ENCODE measurements at regions not wholly inside any gene's neighbourhood (a gene's known extent, or its start where the extent isn't known, plus 50 kb on each side); places are given as distances from the start of the nearest gene placed in this dataset.
A peak's percentile ranks its signal among the peaks of the same experiment; 100 is the strongest.

GRCh38 chr2:146271131-146271831 is 1573.5 kb upstream of the ACVR2A start:
- DNase-seq (no peak), FAIRE-seq (peak; percentile 38)
- intact Hi-C loops (cut with DNase I): no loop called here
- H3K36me3 ChIP-seq (ENCODE audit: control insufficient read depth in 2 of 3, insufficient read depth in 3 of 3, low read length in 3 of 3): no peaks in the 10 kb centered on the region
- no peak overlapping the region for H3K4me3 ChIP-seq (ENCODE audit: low read length in 3 of 3)
- no peak for TF ChIP-seq CTCF (IDR thresholded peaks at IDR 0.05; ENCODE audit: borderline replicate concordance, extremely low read depth, insufficient read depth)
- H3K27me3 ChIP-seq (ENCODE audit: control insufficient read depth, insufficient read depth, low read length): no peaks in the 10 kb centered on the region
- H3K27ac ChIP-seq (ENCODE audit: low read depth in 2 of 2, low read length in 2 of 2): no peak overlapping the region
- H3K9ac ChIP-seq (ENCODE audit: low read length in 3 of 3): no peak overlapping the region
- no peaks in the 10 kb centered on the region for H3K9me3 ChIP-seq (ENCODE audit: control insufficient read depth in 2 of 3, insufficient read depth in 1 of 3, low read length in 3 of 3)
- H3K4me1 ChIP-seq (ENCODE audit: control insufficient read depth in 2 of 3, insufficient read depth in 2 of 3, low read depth in 1 of 3, low read length in 3 of 3): no peaks in the 10 kb centered on the region

- Histone ChIP-seq H3K9ac (ENCODE audit: low read length in 3 of 3) (no peak overlapping the region), H3K27ac (ENCODE audit: low read depth in 2 of 2, low read length in 2 of 2) (no peak overlapping the region), H3K36me3 (ENCODE audit: control insufficient read depth in 2 of 3, insufficient read depth in 3 of 3, low read length in 3 of 3) (no peaks in the 10 kb centered on the region), H3K9me3 (ENCODE audit: control insufficient read depth in 2 of 3, insufficient read depth in 1 of 3, low read length in 3 of 3) (no peaks in the 10 kb centered on the region), H3K4me1 (ENCODE audit: control insufficient read depth in 2 of 3, insufficient read depth in 2 of 3, low read depth in 1 of 3, low read length in 3 of 3) (no peaks in the 10 kb centered on the region), H3K4me3 (ENCODE audit: low read length in 3 of 3) (no peak overlapping the region), H3K27me3 (ENCODE audit: control insufficient read depth, insufficient read depth, low read length) (no peaks in the 10 kb centered on the region)
- intact Hi-C loops (cut with DNase I): no loop called here
- TF ChIP-seq CTCF (IDR thresholded peaks at IDR 0.05; ENCODE audit: borderline replicate concordance, extremely low read depth, insufficient read depth): no peak
- no peak for FAIRE-seq
- no peak for DNase-seq
Measured at GRCh38 chr2:146270618-146271017, 1574.2 kb upstream of the ACVR2A start.

GRCh38 chr2:146267093-146267492 is 1577.7 kb upstream of the ACVR2A start:
- no peaks in the 10 kb centered on the region for H3K4me1 ChIP-seq (ENCODE audit: control insufficient read depth in 2 of 3, insufficient read depth in 2 of 3, low read depth in 1 of 3, low read length in 3 of 3)
- no peak overlapping the region for H3K4me3 ChIP-seq (ENCODE audit: low read length in 3 of 3)
- no peak overlapping the region for H3K9ac ChIP-seq (ENCODE audit: low read length in 3 of 3)
- H3K9me3 ChIP-seq (ENCODE audit: control insufficient read depth in 2 of 3, insufficient read depth in 1 of 3, low read length in 3 of 3): no peaks in the 10 kb centered on the region
- H3K36me3 ChIP-seq (ENCODE audit: control insufficient read depth in 2 of 3, insufficient read depth in 3 of 3, low read length in 3 of 3): no peaks in the 10 kb centered on the region
- no peaks in the 10 kb centered on the region for H3K27me3 ChIP-seq (ENCODE audit: control insufficient read depth, insufficient read depth, low read length)
- no peak for TF ChIP-seq CTCF (IDR thresholded peaks at IDR 0.05; ENCODE audit: borderline replicate concordance, extremely low read depth, insufficient read depth)
- DNase-seq: no peak
- intact Hi-C loops (cut with DNase I): no loop called here
- H3K27ac ChIP-seq (ENCODE audit: low read depth in 2 of 2, low read length in 2 of 2): no peak overlapping the region
- no peak for FAIRE-seq

GRCh38 chr2:146265656-146266055 is 1579.2 kb upstream of the ACVR2A start:
- H3K4me1 ChIP-seq (ENCODE audit: control insufficient read depth in 2 of 3, insufficient read depth in 2 of 3, low read depth in 1 of 3, low read length in 3 of 3): no peaks in the 10 kb centered on the region
- FAIRE-seq (no peak), DNase-seq (peak in 2 of 5 donors; percentile 19 to 22)
- H3K27ac ChIP-seq (ENCODE audit: low read depth in 2 of 2, low read length in 2 of 2): no peak overlapping the region
- no peaks in the 10 kb centered on the region for H3K27me3 ChIP-seq (ENCODE audit: control insufficient read depth, insufficient read depth, low read length)
- no peak for TF ChIP-seq CTCF (IDR thresholded peaks at IDR 0.05; ENCODE audit: borderline replicate concordance, extremely low read depth, insufficient read depth)
- H3K36me3 ChIP-seq (ENCODE audit: control insufficient read depth in 2 of 3, insufficient read depth in 3 of 3, low read length in 3 of 3): no peaks in the 10 kb centered on the region
- no peak overlapping the region for H3K4me3 ChIP-seq (ENCODE audit: low read length in 3 of 3)
- no peaks in the 10 kb centered on the region for H3K9me3 ChIP-seq (ENCODE audit: control insufficient read depth in 2 of 3, insufficient read depth in 1 of 3, low read length in 3 of 3)
- intact Hi-C loops (cut with DNase I): no loop called here
- H3K9ac ChIP-seq (ENCODE audit: low read length in 3 of 3): no peak overlapping the region

All from kidney (tissue), 13 donors.